H1 (cell line): ENCODE measurements at regions not wholly inside any gene's neighbourhood (a gene's known extent, or its start where the extent isn't known, plus 50 kb on each side); places are given as distances from the start of the nearest gene placed in this dataset.

Experiments used
- CTCF ChIA-PET: fragments of 300-600 bp; sonication (Branson Sonifier 250); formaldehyde crosslinking; loops from one replicate; lab custom pipeline; 2021; ENCODE audit not compliant: partially characterized antibody; lab: Charles Lee
- POLR2A ChIA-PET: fragments of 300-600 bp; sonication (Branson Sonifier 250); formaldehyde crosslinking; loops from one replicate; lab custom pipeline; 2021; ENCODE audit warnings: inconsistent platforms; ENCODE audit not compliant: partially characterized antibody; lab: Charles Lee
- DNase-seq, 2 experiments: peaks; one replicate each; pipeline versions ENCODE4 v3.0.0 to v3.0.0-alpha.2; 2010 to 2022; ENCODE audit warnings: low spot score in 2 of 2, low read depth in 1 of 2, mixed read lengths in 1 of 2
- FAIRE-seq: peaks from 2 replicates; lab custom pipeline; 2011; peaks lifted over from hg19 to GRCh38; lab: Jason Lieb, UNC
- H2AFZ ChIP-seq: 2 replicates; pipeline ENCODE4 v1.8.1; 2012; ENCODE audit warnings: low read length, inconsistent platforms
- H2AK5ac ChIP-seq: 2 replicates; pipeline ENCODE4 v1.6.1; 2013; ENCODE audit warnings: low read depth, low read length
- H2BK120ac ChIP-seq: replicated peaks from 2 replicates; pipeline ENCODE3; 2013; ENCODE audit warnings: low read depth, low read length, inconsistent platforms
- H2BK12ac ChIP-seq: 2 replicates; pipeline ENCODE4 v1.6.1; 2013; ENCODE audit warnings: low read depth, low read length
- H2BK15ac ChIP-seq: 2 replicates; pipeline ENCODE4 v1.6.1; 2013; ENCODE audit warnings: low read length
- H2BK20ac ChIP-seq: 2 replicates; pipeline ENCODE4 v1.6.1; 2013; ENCODE audit warnings: low read length
- H2BK5ac ChIP-seq: 2 replicates; pipeline ENCODE4 v1.6.1; 2013; ENCODE audit warnings: low read depth, low read length
- H3K14ac ChIP-seq: 2 replicates; pipeline ENCODE4 v1.6.1; 2013; ENCODE audit warnings: inconsistent platforms; ENCODE audit not compliant: insufficient read length
- H3K18ac ChIP-seq: 2 replicates; pipeline ENCODE4 v1.6.1; 2013; ENCODE audit warnings: low read length; ENCODE audit errors: extremely low read depth
- H3K23ac ChIP-seq: 2 replicates; pipeline ENCODE4 v1.6.1; 2013; ENCODE audit warnings: inconsistent platforms; ENCODE audit not compliant: insufficient read length
- H3K23me2 ChIP-seq: 2 replicates; pipeline ENCODE4 v1.6.1; 2013; ENCODE audit warnings: low read depth, low read length
- H3K27ac ChIP-seq: 2 replicates; pipeline ENCODE4 v1.6.1; 2011; ENCODE audit warnings: low read depth, low read length, inconsistent platforms
- H3K27me3 ChIP-seq, 4 experiments: replicated peaks in 1 of 4; 1 replicate in 1 of 4; 2 replicates in 3 of 4; pipeline versions ENCODE4 v1.6.1 to v1.8.1; 2011 to 2013; ENCODE audit warnings: low read length in 3 of 4, mild to moderate bottlenecking in 3 of 4, inconsistent platforms in 2 of 4, mixed read lengths in 2 of 4, moderate library complexity in 1 of 4; ENCODE audit not compliant: control insufficient read depth in 3 of 4, insufficient read depth in 3 of 4; ENCODE audit errors: extremely low read depth in 1 of 4
- H3K36me3 ChIP-seq, 4 experiments: 2 replicates each; pipeline versions ENCODE4 v1.6.1 to v1.8.1; 2011 to 2013; ENCODE audit warnings: mild to moderate bottlenecking in 4 of 4, low read length in 3 of 4, moderate library complexity in 2 of 4, control low read depth in 1 of 4, inconsistent platforms in 1 of 4; ENCODE audit not compliant: insufficient read depth in 4 of 4, control insufficient read depth in 2 of 4
- H3K4ac ChIP-seq: replicated peaks from 2 replicates; pipeline ENCODE3; 2013; ENCODE audit warnings: low read length, low read depth, mixed read lengths, inconsistent platforms; ENCODE audit not compliant: insufficient read length
- H3K4me1 ChIP-seq, 4 experiments: replicated peaks in 1 of 4; 1 replicate in 1 of 4; 2 replicates in 3 of 4; pipeline versions ENCODE4 v1.6.1 to v1.8.1; 2011 to 2013; ENCODE audit warnings: low read length in 3 of 4, inconsistent platforms in 2 of 4, mixed read lengths in 1 of 4; ENCODE audit not compliant: insufficient read depth in 4 of 4, control insufficient read depth in 3 of 4
- H3K4me2 ChIP-seq, 2 experiments: 2 replicates each; pipeline versions ENCODE4 v1.6.1 to v1.8.1; 2011 to 2013; ENCODE audit warnings: low read depth in 2 of 2, low read length in 2 of 2, control low read depth in 1 of 2, inconsistent platforms in 1 of 2, mild to moderate bottlenecking in 1 of 2; ENCODE audit not compliant: insufficient read depth in 1 of 2
- H3K4me3 ChIP-seq, 4 experiments: fragments of 200-600, 300-600 bp in 1 of 4; sonication (generic), shearing (Covaris generic), sonication (Bioruptor Twin) in 1 of 4; 2 replicates each; pipeline versions ENCODE4 v1.5.1 to v1.8.1; 2011 to 2016; ENCODE audit warnings: low read length in 4 of 4, low read depth in 3 of 4, control low read depth in 2 of 4, inconsistent platforms in 2 of 4, mild to moderate bottlenecking in 2 of 4, mixed read lengths in 1 of 4, moderate library complexity in 1 of 4; ENCODE audit not compliant: insufficient read depth in 2 of 4; ENCODE audit errors: extremely low read depth in 1 of 4
- H3K56ac ChIP-seq: replicated peaks from 2 replicates; pipeline ENCODE3; 2013; ENCODE audit warnings: low read depth, mild to moderate bottlenecking, mixed read lengths, low read length, inconsistent platforms; ENCODE audit not compliant: insufficient read length
- H3K79me1 ChIP-seq: 2 replicates; pipeline ENCODE4 v1.6.1; 2013; ENCODE audit warnings: low read depth, low read length, control low read depth
- H3K79me2 ChIP-seq, 2 experiments: 2 replicates each; pipeline versions ENCODE4 v1.6.1 to v1.8.1; 2012 to 2013; ENCODE audit warnings: low read length in 2 of 2, mild to moderate bottlenecking in 2 of 2, inconsistent platforms in 1 of 2; ENCODE audit not compliant: insufficient read depth in 2 of 2, control insufficient read depth in 1 of 2
- H3K9ac ChIP-seq, 4 experiments: replicated peaks in 1 of 4; 1 replicate in 1 of 4; 2 replicates in 3 of 4; pipeline versions ENCODE4 v1.6.1 to v1.8.1; 2011 to 2013; ENCODE audit warnings: low read depth in 3 of 4, low read length in 3 of 4, control low read depth in 2 of 4, mild to moderate bottlenecking in 2 of 4, moderate library complexity in 2 of 4, inconsistent platforms in 1 of 4; ENCODE audit errors: extremely low read depth in 1 of 4
- H3K9me3 ChIP-seq, 2 experiments: 2 replicates each; pipeline versions ENCODE4 v1.6.1 to v1.8.1; 2012 to 2013; ENCODE audit warnings: mild to moderate bottlenecking in 2 of 2, moderate library complexity in 2 of 2, control low read depth in 1 of 2, inconsistent platforms in 1 of 2, low read depth in 1 of 2, low read length in 1 of 2, mixed read lengths in 1 of 2; ENCODE audit not compliant: insufficient read depth in 2 of 2
- H4K20me1 ChIP-seq, 2 experiments: replicated peaks in 1 of 2; 2 replicates each; pipeline versions ENCODE3 to v1.8.1; 2011 to 2013; ENCODE audit warnings: inconsistent platforms in 2 of 2, low read length in 2 of 2, mild to moderate bottlenecking in 1 of 2; ENCODE audit not compliant: insufficient read depth in 2 of 2, control insufficient read depth in 1 of 2
- H4K5ac ChIP-seq: 2 replicates; pipeline ENCODE4 v1.6.1; 2013; ENCODE audit warnings: low read length, low read depth, mixed read lengths, inconsistent platforms; ENCODE audit not compliant: insufficient read length
- H4K8ac ChIP-seq: 2 replicates; pipeline ENCODE4 v1.8.0; 2013; ENCODE audit warnings: mild to moderate bottlenecking, moderate library complexity, low read length, inconsistent platforms; ENCODE audit not compliant: insufficient read depth; ENCODE audit errors: extremely low read depth
- H4K91ac ChIP-seq: replicated peaks from 2 replicates; pipeline ENCODE3; 2013; ENCODE audit warnings: low read length, mixed read lengths, inconsistent platforms; ENCODE audit not compliant: insufficient read length
- SIX5 ChIP-seq: IDR thresholded peaks from 2 replicates; pipeline ENCODE4 v1.6.1; 2011; ENCODE audit warnings: mild to moderate bottlenecking, low read depth, low read length
- WGBS, 2 experiments: shearing (Covaris generic) in 1 of 2; methylation state at CpG; one replicate each; pipeline versions ENCODE4 v1.1.6 to v1.1.7; 2013 to 2015; ENCODE audit warnings: low lambda C conversion rate in 2 of 2, mixed read lengths in 2 of 2, inconsistent platforms in 1 of 2, low coverage in 1 of 2, missing lambda C conversion rate in 1 of 2; ENCODE audit not compliant: insufficient replicate concordance in 2 of 2, insufficient coverage in 1 of 2, insufficient read length in 1 of 2; ENCODE audit errors: extremely low coverage in 1 of 2, missing lambda C conversion rate in 1 of 2; 5-methylcytosine and 5-hydroxymethylcytosine counted together

GRCh38 chr20:46789339-46790028 lies 80.0 kb downstream of the SLC2A10 start:
- Histone ChIP-seq H3K4me2 (no peak overlapping the region), H3K36me3 (no peaks in the 10 kb centered on the region)
- POLR2A ChIA-PET = no interaction called here

More at GRCh38 chr20:46789339-46790028, 80.0 kb downstream of the SLC2A10 start:
- Histone ChIP-seq H3K27ac (no peak overlapping the region), H3K9ac (no peak overlapping the region), H3K9me3 (no peaks in the 10 kb centered on the region), H3K4me1 (peaks cover 0 to 9% (median 0%) of the 10 kb centered on the region in 4 experiments; a peak in 3 of 7 replicates), H2BK5ac (no peak overlapping the region), H4K5ac (no peak overlapping the region), H3K23me2 (peaks cover 8% of the 10 kb centered on the region; the same call in 1 of the 2 replicates), H3K18ac (no peak overlapping the region), H3K79me1 (no peaks in the 10 kb centered on the region; the same call in none of the 2 replicates), H3K4ac (no peak overlapping the region), H3K4me3 (no peak overlapping the region), H3K79me2 (no peaks in the 10 kb centered on the region), H3K27me3 (no peaks in the 10 kb centered on the region), H4K20me1 (peaks cover 0 to 1% of the 10 kb centered on the region in 2 experiments), H3K23ac (no peak overlapping the region), H2AFZ (no peak overlapping the region), H2BK15ac (no peak overlapping the region), H2BK20ac (no peak overlapping the region), H3K14ac (no peak overlapping the region), H2BK12ac (no peak overlapping the region), H2BK120ac (no peak overlapping the region), H4K8ac (peak overlapping the region; percentile 63; the same call in 1 of the 2 replicates), H2AK5ac (no peak overlapping the region), H3K56ac (no peak overlapping the region), H4K91ac (no peak overlapping the region)
- WGBS, 2 experiments = 86% methylated on average over 13 of the region's 13 CpGs; no CpG with 5 or more reads in 1 of the 2 experiments
- FAIRE-seq = no peak
- DNase-seq = no peak
- no peak for TF ChIP-seq SIX5
- CTCF ChIA-PET = no interaction called here
